ENCODE measurements at regions not wholly inside any gene's neighbourhood (a gene's known extent, or its start where the extent isn't known, plus 50 kb on each side); places are given as distances from the start of the nearest gene placed in this dataset.
"Not testable (repeated sequence)": the region's sequence is repeated elsewhere in the genome, so short reads cannot be mapped to it uniquely, and the experiment has no call there.

GRCh38 chr10:33666686-33667480, 332.4 kb upstream of the NRP1 start:
- no peak for DNase-seq (ENCODE audit: low read depth in 2 of 3, low spot score in 2 of 3)

GRCh38 chr10:33665501-33665900, 331.0 kb upstream of the NRP1 start:
- DNase-seq (ENCODE audit: low read depth in 2 of 3, low spot score in 2 of 3), result no peak

GRCh38 chr10:33664070-33664469, 329.6 kb upstream of the NRP1 start:
- no peak for DNase-seq (ENCODE audit: low read depth in 2 of 3, low spot score in 2 of 3)

- no peak for DNase-seq (ENCODE audit: low read depth in 2 of 3, low spot score in 2 of 3)
Measured at GRCh38 chr10:33661580-33662336, 327.3 kb upstream of the NRP1 start.

- no peak for DNase-seq (ENCODE audit: low read depth in 2 of 3, low spot score in 2 of 3)
Measured at GRCh38 chr10:33660329-33660728, 325.9 kb upstream of the NRP1 start.

DNA sequence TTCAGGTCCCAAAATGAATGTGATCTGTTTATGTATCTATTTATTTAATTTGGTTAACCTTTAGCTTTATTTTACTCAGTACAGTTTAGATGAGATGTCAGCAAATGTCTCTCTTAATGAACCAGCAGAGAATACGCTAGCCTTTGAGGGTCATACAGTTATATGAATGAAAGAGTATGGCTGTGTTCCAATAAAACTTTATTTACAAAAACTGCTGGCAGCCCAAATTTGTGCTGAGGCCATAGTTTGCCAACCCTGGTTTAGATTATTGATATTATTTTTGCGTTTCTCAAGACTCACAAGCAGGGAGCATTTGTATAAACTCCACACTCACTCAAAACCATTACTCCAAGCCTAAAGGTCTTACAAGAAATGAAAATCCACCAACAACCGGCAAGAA, 323.4 kb upstream of the NRP1 start:
- DNase-seq (ENCODE audit: low read depth in 2 of 3, low spot score in 2 of 3), result no peak

DNA sequence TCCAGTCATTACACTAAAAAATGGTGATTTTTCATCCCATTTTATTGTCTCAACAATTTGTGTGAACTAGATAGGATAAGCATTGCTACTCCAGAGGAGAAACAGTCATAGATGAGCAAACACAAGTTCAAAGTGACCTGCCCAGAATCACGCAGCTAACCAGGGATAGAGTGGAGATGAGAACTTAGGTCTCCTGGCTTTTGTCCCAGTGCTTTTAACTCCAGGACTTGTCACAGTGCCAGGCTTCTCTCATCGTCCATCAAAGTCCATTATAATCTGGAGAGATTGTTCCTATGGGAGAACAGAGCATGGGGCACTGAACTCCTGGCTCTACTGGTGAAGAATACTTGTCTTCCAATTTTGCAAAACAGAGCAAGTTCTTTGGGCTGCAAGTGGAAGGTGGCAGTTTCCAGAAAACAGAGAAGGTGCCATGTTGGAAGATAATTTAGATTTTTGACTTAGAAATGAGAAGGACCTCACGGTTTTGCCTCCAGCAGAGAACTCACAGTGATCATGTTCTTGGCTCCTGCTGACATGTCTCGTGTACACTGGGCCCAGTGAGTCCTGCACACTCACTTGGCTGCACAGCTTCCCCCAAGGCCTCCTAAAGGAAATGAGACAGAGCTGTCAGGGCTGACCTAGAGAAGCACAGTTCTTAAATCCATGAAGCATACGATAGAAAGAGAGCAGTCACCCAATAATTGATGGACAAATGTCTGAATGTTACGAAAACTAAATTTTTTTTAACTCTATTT, 322.9 kb upstream of the NRP1 start:
- no peak for DNase-seq (ENCODE audit: low read depth in 2 of 3, low spot score in 2 of 3)

DNA sequence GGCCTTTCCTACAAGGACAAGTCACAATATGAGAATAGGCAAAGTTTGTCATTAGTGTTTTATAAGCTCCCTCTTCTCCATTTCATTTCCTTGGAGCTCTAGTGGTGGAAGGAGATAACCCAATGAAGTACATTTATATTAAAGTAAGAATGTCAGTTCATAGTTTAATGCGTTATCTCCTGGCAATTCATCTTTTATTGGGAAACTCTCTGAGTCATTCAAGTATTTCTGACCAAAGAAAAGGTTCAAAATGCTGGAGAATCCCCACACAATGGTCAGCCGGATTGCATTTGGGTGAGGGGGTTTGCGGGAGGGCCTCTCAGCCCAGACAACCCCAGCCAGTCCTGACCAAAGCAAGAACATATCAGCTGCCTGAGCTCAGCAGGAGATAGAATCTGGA, 321.5 kb upstream of the NRP1 start:
- no peak for DNase-seq (ENCODE audit: low read depth in 2 of 3, low spot score in 2 of 3)

- DNase-seq (ENCODE audit: low read depth in 2 of 3, low spot score in 2 of 3), result no peak
Measured at GRCh38 chr10:33655165-33655815, 320.8 kb upstream of the NRP1 start.

DNA sequence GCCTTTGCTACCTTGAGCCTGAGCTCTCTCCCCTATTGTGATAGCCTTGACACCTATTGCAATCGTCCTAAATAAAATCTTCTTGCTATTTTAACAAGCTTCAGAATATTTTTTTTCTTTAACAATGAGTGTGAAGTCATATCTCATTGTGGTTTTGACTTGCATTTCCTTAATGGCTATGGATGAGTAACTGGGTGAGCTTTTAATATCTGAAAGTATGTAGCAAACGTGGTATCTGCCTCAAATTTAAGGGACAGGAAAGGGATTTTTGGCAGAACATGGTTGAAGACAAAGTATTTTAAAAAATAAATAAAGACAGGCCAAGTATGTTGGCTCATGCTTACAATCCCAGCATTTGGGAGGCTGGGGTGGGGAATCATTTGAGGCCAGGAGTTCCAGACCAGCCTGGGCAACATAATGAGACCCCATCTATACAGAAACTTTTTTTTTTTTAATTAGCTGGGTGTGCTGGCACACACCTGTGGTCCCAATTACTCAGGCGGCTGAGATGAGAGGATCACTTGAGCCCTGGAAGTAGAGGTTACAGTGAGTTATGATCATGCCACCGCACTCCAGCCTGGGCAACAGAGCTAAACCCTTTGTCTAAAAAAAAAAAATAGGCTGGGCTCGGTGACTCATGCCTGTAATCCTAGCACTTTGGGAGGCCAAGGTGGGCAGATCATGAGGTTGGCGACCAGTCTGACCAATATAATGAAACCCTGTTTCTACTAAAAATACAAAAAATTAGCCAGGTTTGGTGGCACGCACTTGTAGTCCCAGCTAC, 319.3 kb upstream of the NRP1 start:
- DNase-seq (ENCODE audit: low read depth in 2 of 3, low spot score in 2 of 3), result no peak

DNA sequence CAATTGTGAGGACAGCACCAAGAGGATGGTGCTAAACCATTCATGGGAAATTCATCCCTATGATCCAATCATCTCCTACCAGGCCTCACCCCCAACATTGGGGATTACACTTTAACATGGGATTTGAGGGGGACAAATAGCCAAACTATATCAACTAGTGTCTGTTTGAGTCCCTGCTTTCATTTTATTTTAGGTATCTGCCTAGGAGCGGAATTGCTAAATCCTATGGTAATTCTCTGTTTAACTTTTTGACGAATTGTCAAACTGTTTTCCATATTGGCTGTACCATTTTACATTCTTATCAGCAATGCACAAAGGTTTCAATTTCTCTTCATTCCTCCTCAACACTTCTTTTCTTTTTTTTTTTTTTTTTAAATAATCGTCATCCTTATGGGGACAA, 318.4 kb upstream of the NRP1 start:
- no peak for DNase-seq (ENCODE audit: low read depth in 2 of 3, low spot score in 2 of 3)

GRCh38 chr10:33650131-33650530, 315.7 kb upstream of the NRP1 start:
- not testable (repeated sequence) for DNase-seq (ENCODE audit: low read depth in 2 of 3, low spot score in 2 of 3)

DNA sequence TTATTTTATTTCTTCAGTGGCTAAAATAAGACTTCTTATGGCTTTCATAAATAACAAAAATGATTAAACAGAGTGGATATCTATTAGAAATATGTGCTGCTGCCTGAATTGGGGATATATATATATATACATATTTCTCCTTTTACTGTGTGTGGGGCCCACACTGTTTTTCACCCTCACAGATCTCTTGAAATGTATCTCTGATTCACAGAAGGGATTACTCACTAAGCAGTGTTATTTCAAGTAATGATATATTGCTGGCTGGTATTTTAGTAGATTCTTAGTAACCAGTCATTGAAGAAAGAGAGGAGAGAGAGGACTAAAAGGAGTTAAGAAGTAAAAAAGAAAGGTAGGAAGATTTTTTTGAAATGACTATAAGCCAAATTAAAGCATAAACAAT, 308.6 kb upstream of the NRP1 start:
- DNase-seq (ENCODE audit: low read depth in 2 of 3, low spot score in 2 of 3), result no peak

DNA sequence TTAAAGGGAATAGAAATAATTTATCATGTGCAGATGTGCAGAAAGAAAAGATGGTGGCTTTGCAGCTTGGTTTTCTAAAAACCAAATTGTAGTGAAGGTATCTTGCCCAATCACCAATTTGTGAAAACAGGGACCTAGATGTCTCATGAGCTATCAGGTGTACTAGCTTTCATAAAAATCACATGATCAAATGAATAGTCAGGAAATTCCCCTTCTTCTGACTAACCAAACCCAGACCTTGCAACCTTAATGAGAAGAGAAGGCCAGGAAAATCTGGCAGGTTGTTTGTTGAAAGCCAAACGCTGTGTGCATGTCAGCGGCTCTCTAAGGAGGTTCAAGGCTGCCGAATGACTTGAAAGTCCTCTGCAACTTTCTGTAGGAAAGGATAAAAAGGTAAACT, 304.4 kb upstream of the NRP1 start:
- DNase-seq (ENCODE audit: low read depth in 2 of 3, low spot score in 2 of 3), result no peak

DNA sequence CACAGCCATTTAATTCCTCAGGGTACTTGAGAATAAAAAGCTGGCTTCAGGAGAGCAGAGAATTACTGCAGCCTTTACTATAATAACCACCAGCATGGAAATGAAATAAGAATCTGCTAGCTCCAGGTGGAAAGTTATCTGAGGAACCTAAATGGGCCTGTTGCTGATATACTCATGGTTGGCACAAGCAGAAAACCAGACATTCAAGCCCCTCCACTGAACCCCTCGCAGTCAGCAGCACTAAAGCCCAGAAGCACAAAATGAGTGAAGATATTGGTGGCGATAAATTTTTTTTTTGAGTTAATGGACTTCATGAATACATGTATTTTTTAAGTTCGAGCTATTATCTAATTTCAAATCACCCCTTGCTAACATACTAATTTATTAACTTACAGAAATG, 303.9 kb upstream of the NRP1 start:
- no peak for DNase-seq (ENCODE audit: low read depth in 2 of 3, low spot score in 2 of 3)

DNA sequence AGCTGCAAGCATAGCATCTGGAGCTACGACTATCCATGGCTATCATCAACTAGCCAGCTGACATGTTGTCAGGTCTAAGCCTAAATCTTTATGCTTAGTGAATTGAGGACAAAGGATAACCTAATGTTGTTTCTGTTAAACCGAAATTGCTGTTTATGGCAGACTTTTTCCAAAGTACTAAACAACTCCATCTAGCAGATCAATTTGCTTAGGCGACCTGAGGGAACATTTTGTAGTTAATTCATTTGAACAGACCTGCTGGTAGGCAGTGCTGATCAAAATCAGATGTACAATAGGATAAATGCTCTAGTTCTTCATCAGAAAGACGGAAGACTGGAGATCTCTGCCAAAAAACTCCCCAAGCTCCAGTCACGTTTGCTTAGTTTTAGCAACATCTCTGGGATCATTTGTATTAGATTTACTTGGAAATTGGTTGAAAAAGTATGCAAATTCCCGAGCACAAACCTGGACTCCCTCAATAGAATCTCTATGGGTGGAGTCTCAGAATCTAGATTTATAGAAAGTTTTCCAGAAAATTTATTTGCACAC, 301.6 kb upstream of the NRP1 start:
- DNase-seq (ENCODE audit: low read depth in 2 of 3, low spot score in 2 of 3), result no peak

DNA sequence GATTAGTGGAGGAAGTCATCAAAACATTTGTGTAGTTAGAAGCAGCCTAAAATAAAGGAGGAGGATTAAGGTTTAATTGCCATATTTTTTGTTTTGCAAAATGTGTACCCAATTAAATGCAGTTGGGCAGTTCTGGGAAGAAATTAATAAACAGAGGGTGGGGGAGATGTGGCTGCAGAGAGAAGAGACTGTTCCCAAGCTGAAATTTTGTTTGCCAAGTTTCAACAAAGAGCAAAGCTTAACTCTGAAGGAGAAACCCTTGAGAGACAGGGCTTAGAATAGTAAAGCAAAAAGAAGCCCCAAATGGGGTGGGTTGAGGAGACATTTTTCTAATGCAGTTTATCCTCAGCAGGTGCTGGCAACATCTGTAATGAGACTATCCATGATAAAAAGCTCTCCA, 298.0 kb upstream of the NRP1 start:
- no peak for DNase-seq (ENCODE audit: low read depth in 2 of 3, low spot score in 2 of 3)

DNA sequence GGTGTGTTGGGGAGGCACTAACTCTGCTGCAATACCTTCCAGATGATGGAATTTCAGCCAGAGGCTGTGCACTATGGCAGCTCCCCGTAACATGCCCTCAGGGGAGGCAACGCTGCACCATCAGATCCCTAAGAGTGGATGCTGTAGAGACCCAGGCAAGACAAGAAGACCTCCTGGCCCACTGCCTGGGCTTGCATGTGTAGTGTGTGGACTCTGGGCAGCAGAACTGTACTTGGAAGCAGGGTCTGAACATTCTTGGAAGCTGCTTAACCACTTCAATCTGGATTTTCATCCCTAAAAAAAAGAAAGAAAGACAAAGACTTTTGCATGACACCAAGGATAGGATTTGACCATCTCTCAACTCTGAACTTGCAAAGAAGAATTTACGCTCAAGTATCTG, 297.5 kb upstream of the NRP1 start:
- no peak for DNase-seq (ENCODE audit: low read depth in 2 of 3, low spot score in 2 of 3)

DNA sequence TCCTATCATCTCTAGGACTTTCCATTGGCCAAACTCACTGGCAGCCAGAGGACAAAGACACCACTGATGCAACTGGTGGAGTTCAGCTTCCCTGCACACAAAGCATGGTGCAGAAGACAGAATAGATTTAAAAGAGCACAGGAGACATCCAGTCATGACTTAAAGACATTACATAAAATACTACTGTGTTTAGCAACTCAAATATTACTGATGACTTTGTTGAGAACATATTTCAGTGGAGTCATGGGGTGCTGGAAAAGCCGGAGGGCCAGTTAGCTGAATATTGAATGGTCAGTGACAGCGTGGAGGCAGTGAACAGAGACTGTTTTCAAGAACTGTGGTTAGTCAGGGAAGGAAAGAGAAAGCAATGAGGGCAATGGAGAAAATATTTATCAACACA, 296.3 kb upstream of the NRP1 start:
- no peak for DNase-seq (ENCODE audit: low read depth in 2 of 3, low spot score in 2 of 3)

DNA sequence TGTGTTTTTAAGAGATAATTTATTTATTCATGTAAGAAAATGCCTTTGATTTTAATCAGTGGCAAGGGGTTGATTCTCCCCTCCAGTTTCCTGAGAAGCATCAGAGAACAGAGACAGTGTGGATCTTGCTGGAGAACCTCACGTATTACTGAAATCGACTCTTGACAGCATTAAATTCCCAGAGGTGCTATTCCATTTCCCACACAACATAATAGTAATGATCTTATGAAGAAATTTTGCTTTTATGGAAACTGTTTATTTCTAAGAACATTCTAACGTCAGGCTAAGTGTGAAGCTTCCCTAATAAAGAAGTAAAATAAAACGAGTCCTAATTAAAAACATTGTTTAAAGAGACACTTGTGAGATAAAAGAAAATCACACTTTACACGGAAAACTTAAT, 293.1 kb upstream of the NRP1 start:
- DNase-seq (ENCODE audit: low read depth in 2 of 3, low spot score in 2 of 3), result no peak
